ENCODE measurements at regions not wholly inside any gene's neighbourhood (a gene's known extent, or its start where the extent isn't known, plus 50 kb on each side); places are given as distances from the start of the nearest gene placed in this dataset.
A peak's percentile ranks its signal among the peaks of the same experiment; 100 is the strongest.

DNA sequence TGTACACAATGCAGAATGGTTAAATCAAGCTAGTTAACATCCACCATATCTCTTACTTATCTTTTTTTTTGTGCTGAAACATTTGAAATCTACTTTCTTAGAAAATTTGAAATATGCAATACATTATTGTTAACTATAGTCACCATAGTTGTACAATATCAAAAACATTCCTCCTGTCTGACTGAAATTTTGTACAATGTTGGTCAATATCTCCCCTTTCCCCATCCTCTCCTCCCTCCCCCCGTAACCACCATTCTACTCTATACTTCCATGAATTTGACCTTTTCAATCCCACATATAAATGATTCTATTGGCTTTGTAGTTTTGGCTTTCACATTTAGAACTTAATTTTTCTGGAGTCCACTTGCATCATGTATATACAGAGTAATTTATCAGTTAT, 63.5 kb upstream of the DCD start:
- no peak for DNase-seq (ENCODE audit: low spot score)

- no peak for DNase-seq (ENCODE audit: low spot score)
Measured at GRCh38 chr12:54708826-54709225, 60.7 kb upstream of the DCD start.

DNA sequence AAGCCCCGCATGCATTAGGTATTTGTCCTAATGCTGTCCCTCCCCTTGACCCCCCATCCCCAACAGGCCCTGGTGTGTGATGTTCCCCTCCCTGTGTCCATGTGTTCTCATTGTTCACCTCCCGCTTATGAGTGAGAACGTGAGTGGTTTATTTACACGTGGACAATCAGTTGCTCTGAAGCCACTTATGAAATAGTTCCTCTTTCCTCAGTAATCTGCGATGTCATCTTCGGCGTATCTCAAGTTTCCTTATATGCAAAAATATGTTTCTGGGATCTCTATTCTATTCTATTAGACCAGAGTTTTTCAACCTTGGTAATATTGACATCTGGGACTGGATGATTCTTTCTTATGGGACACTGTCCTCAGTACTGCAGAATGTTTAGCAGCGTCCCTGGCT, 56.0 kb upstream of the DCD start:
- DNase-seq (ENCODE audit: low spot score) = no peak

DNA sequence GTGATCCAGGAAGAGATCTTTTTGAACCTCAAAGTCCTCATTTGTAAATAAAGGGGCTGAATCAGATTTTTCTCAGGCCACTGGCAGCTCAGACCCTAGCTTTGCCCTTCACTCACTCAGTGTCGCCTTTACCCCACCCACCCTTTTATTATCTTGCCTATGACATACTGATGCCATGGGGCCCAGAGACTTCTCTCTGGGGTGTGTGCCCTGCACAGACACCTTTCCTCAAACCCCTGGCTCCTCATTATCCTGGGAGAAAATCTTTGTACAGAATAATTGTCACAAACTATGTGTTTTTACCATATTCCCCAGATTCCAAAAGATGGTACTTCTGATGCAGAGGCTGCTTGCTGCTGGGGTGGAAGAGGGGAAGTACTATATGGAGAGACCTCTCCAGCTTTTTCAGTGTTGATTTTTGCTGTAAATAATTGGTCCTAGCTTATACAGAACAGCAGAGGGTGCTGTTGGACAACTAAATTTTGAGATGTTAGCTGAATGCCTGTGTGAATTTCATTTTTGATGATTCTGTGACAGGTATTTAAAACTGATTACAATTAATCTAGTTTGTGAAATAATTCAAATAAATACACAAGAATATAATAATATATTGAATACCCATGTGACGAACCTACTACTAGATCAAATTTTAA, 53.9 kb upstream of the DCD start:
- peak; percentile 42 for DNase-seq (ENCODE audit: low spot score)

DNA sequence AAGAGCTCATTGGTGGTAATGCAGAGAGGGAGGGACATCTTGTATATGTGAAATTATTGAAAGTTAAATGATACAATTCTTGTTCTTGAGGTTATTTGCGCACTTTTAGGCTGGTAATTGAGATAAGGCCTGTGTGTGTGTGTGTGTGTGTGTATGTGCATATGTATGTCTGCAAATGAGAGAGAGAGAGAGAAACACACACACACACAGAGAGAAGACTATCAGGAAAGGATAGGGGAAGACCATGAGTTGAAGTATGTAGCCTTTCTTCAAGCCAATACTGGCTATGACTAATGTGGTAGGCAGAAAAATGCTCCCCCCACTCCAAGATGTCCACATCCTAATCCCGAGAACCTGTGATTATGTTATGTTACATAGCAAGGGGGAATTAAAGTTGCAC, 52.7 kb upstream of the DCD start:
- no peak for DNase-seq (ENCODE audit: low spot score)

- DNase-seq (ENCODE audit: low spot score) = no peak
Measured at GRCh38 chr12:54700301-54700700, 52.1 kb upstream of the DCD start.
